ENCODE measurements at regions not wholly inside any gene's neighbourhood (a gene's known extent, or its start where the extent isn't known, plus 50 kb on each side); places are given as distances from the start of the nearest gene placed in this dataset.

- TF ChIP-seq JUND (IDR thresholded peaks at IDR 0.05) (no peak), TAF1 (conservative IDR thresholded peaks at IDR 0.05) (no peak), MAX (IDR thresholded peaks at IDR 0.05) (no peak), CTCF (IDR thresholded peaks at IDR 0.05; ENCODE audit: low read depth, low read length, missing input control) (no peak), SP1 (IDR thresholded peaks at IDR 0.05) (no peak)
Measured at GRCh38 chr5:97375959-97376358, 192.9 kb upstream of the RIOK2 start.

All from liver (tissue), 3 donors.